ENCODE measurements at regions not wholly inside any gene's neighbourhood (a gene's known extent, or its start where the extent isn't known, plus 50 kb on each side); places are given as distances from the start of the nearest gene placed in this dataset.

DNA sequence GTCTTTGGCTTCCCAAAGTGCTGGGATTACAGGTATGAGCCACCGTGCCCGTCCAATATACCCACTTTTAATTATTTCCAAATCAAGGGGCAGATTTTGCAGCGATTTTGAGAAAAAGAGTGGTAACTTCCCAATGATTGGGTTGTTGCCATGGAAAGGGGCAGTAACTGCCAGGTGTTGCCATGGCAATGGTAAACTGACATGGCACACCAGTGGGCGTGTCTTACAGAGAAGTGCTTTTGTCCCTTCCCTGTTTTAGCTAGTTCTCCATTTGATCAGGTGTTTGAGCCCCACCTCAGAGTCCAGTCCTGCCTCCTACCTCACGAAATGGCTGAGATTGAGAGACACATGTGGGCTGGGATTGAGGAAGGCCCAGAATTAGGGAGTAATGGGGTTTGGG, 86.3 kb upstream of the IER5L start (continued):
- no peak for TF ChIP-seq ZNF701 (tag by site-specific recombination; IDR thresholded peaks at IDR 0.05)
- no peak for TF ChIP-seq ZNF311 (tag by site-specific recombination; IDR thresholded peaks at IDR 0.05; ENCODE audit: borderline replicate concordance)

DNA sequence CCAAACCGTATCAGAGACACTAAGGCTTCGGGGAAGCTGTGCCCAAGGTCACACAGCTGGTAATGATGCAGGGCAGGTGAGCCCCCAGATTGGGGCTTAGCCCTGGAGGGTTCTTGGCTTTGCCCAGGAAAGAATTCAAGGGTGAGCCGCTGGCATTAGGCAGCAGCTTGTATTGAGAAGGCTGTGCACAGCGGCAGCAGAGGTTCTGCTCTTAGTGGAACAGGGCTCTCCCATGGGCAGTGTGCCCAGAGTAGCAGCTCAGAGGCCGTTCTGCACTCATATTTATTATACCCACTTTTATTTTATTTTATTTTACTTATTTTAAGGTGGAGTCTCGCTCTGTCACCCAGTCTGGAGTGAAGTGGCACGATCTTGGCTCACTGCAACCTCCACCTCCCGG, 85.8 kb upstream of the IER5L start:
- TF ChIP-seq, protein P1, sequence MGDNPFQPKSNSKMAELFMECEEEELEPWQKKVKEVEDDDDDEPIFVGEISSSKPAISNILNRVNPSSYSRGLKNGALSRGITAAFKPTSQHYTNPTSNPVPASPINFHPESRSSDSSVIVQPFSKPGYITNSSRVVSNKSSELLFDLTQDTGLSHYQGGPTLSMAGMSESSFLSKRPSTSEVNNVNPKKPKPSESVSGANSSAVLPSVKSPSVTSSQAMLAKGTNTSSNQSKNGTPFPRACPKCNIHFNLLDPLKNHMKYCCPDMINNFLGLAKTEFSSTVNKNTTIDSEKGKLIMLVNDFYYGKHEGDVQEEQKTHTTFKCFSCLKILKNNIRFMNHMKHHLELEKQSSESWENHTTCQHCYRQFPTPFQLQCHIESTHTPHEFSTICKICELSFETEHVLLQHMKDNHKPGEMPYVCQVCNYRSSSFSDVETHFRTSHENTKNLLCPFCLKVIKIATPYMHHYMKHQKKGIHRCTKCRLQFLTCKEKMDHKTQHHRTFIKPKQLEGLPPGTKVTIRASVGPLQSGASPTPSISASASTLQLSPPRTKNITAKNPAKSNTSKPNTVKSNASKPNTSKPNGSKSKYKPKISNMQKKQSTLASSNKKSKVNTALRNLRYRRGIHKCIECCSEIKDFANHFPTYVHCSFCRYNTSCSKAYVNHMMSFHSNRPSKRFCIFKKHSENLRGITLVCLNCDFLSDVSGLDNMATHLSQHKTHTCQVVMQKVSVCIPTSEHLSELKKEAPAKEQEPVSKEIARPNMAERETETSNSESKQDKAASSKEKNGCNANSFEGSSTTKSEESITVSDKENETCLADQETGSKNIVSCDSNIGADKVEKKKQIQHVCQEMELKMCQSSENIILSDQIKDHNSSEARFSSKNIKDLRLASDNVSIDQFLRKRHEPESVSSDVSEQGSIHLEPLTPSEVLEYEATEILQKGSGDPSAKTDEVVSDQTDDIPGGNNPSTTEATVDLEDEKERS (tag by site-specific recombination; IDR thresholded peaks at IDR 0.05): no peak
- TF ChIP-seq ZNF776 (tag by site-specific recombination; IDR thresholded peaks at IDR 0.05; ENCODE audit: borderline replicate concordance): no peak
- no peak for TF ChIP-seq ZNF600 (tag by site-specific recombination; IDR thresholded peaks at IDR 0.05)
- TF ChIP-seq, protein P2, sequence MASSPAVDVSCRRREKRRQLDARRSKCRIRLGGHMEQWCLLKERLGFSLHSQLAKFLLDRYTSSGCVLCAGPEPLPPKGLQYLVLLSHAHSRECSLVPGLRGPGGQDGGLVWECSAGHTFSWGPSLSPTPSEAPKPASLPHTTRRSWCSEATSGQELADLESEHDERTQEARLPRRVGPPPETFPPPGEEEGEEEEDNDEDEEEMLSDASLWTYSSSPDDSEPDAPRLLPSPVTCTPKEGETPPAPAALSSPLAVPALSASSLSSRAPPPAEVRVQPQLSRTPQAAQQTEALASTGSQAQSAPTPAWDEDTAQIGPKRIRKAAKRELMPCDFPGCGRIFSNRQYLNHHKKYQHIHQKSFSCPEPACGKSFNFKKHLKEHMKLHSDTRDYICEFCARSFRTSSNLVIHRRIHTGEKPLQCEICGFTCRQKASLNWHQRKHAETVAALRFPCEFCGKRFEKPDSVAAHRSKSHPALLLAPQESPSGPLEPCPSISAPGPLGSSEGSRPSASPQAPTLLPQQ (tag by site-specific recombination; IDR thresholded peaks at IDR 0.05): no peak
- TF ChIP-seq ZNF146 (tag by site-specific recombination; IDR thresholded peaks at IDR 0.05): no peak
- no peak for TF ChIP-seq ZNF202 (tag by site-specific recombination; IDR thresholded peaks at IDR 0.05; ENCODE audit: borderline replicate concordance)
- no peak for TF ChIP-seq ZBTB48 (tag by site-specific recombination; IDR thresholded peaks at IDR 0.05)
- TF ChIP-seq ZFP41 (tag by site-specific recombination; IDR thresholded peaks at IDR 0.05; ENCODE audit: borderline replicate concordance): no peak
- TF ChIP-seq ZNF514 (tag by site-specific recombination; IDR thresholded peaks at IDR 0.05): no peak
- no peak for TF ChIP-seq ZNF221 (tag by site-specific recombination; IDR thresholded peaks at IDR 0.05; ENCODE audit: borderline replicate concordance)
- TF ChIP-seq ZNF623 (tag by site-specific recombination; IDR thresholded peaks at IDR 0.05): no peak
- TF ChIP-seq ZNF23 (tag by site-specific recombination; IDR thresholded peaks at IDR 0.05; ENCODE audit: borderline replicate concordance): no peak
- TF ChIP-seq ZNF184 (tag by site-specific recombination; IDR thresholded peaks at IDR 0.05): no peak
- TF ChIP-seq ZNF626 (tag by site-specific recombination; IDR thresholded peaks at IDR 0.05): no peak
- TF ChIP-seq SCRT2 (tag by site-specific recombination; IDR thresholded peaks at IDR 0.05): no peak
- TF ChIP-seq OSR2 (tag by site-specific recombination; IDR thresholded peaks at IDR 0.05): no peak
- TF ChIP-seq, protein P3, sequence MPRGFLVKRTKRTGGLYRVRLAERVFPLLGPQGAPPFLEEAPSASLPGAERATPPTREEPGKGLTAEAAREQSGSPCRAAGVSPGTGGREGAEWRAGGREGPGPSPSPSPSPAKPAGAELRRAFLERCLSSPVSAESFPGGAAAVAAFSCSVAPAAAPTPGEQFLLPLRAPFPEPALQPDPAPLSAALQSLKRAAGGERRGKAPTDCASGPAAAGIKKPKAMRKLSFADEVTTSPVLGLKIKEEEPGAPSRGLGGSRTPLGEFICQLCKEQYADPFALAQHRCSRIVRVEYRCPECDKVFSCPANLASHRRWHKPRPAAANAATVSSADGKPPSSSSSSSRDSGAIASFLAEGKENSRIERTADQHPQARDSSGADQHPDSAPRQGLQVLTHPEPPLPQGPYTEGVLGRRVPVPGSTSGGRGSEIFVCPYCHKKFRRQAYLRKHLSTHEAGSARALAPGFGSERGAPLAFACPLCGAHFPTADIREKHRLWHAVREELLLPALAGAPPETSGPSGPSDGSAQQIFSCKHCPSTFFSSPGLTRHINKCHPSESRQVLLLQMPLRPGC (tag by site-specific recombination; IDR thresholded peaks at IDR 0.05): no peak
- no peak for TF ChIP-seq ZNF830 (tag by site-specific recombination; IDR thresholded peaks at IDR 0.05; ENCODE audit: low read depth)
- no peak for TF ChIP-seq ZNF37A (tag by site-specific recombination; IDR thresholded peaks at IDR 0.05)
- CTCF ChIA-PET: no interaction called here
- no peaks in the 10 kb centered on the region for H3K36me3 ChIP-seq (ENCODE audit: control insufficient read depth in 2 of 2, insufficient read depth in 1 of 2, low read length in 2 of 2)
- POLR2A ChIA-PET: no interaction called here
- H3K9me3 ChIP-seq (ENCODE audit: control insufficient read depth, insufficient read depth, low read depth, low read length): no peaks in the 10 kb centered on the region
- H3K4me3 ChIP-seq (ENCODE audit: low read depth, low read length): no peak overlapping the region
- no peak overlapping the region for H3K27ac ChIP-seq (ENCODE audit: extremely low read depth, low read depth, low read length)
- H3K4me1 ChIP-seq (ENCODE audit: control insufficient read depth, insufficient read depth, low read length): no peaks in the 10 kb centered on the region
